Erythroblast (primary cell): ENCODE measurements at regions not wholly inside any gene's neighbourhood (a gene's known extent, or its start where the extent isn't known, plus 50 kb on each side); places are given as distances from the start of the nearest gene placed in this dataset.

Experiments used
- GATA1 ChIP-seq: IDR thresholded peaks from 2 replicates; pipeline ENCODE4 v1.6.1; 2011; ENCODE audit warnings: low read depth, mild to moderate bottlenecking, control low read depth, low read length, moderate library complexity
- POLR2A ChIP-seq: IDR thresholded peaks from 2 replicates; pipeline ENCODE4 v1.6.1; 2011; ENCODE audit warnings: mild to moderate bottlenecking, low read length

DNA sequence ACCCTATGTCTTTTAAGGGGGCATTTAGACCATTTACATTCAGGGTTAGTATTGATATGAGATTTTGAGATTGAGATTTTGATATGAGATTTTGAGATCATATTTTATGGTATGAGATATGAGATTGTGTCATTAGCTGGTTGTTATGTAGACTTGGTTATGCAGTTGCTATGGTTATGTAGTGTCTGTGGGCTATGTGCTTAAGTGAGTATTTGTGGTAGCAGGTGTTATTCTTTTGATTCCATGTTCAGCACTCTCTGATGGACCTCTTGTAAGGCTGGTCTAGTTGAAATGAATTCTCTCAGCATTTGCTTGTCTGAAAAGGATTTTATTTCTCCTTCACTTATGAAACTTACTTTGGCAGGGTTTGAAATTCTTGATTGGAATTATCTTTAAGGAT lies 225.4 kb downstream of the SATB1 start:
- TF ChIP-seq POLR2A (no peak), GATA1 (no peak)
